HG03457 (cell line): ENCODE measurements at regions not wholly inside any gene's neighbourhood (a gene's known extent, or its start where the extent isn't known, plus 50 kb on each side); places are given as distances from the start of the nearest gene placed in this dataset.

Source experiments
- ATAC-seq: cut with Tn5 transposase; IDR thresholded peaks from one replicate; pipeline ENCODE4 v1.9.1; 2021; ENCODE audit warnings: moderate number of reproducible peaks; ENCODE audit not compliant: unreplicated experiment

GRCh38 chr3:115518100-115518852 lies 105.0 kb upstream of the GAP43 start:
- ATAC-seq = no peak

DNA sequence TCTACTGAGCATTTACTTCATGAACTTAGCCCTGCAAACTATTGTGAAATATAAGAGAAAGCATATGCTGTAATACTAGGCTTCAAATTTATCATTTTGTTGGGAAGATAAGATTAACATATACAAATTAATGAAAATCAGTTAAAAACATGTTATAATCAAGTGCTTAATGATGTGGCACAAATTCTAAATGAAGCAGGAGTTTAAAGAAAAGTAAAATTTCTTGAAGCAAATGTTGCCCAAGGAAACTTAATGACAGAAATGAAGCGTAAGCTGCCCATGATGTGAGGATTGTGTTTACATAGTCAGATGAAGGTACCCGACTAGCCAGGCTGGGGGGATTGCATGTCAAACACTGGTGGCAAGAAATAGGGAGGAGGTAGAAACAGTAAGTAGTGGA lies 103.1 kb upstream of the GAP43 start:
- ATAC-seq = no peak

GRCh38 chr3:115520651-115521245 lies 102.6 kb upstream of the GAP43 start:
- ATAC-seq = no peak

- ATAC-seq = no peak
Observed at GRCh38 chr3:115523458-115523857, 99.9 kb upstream of the GAP43 start.

DNA sequence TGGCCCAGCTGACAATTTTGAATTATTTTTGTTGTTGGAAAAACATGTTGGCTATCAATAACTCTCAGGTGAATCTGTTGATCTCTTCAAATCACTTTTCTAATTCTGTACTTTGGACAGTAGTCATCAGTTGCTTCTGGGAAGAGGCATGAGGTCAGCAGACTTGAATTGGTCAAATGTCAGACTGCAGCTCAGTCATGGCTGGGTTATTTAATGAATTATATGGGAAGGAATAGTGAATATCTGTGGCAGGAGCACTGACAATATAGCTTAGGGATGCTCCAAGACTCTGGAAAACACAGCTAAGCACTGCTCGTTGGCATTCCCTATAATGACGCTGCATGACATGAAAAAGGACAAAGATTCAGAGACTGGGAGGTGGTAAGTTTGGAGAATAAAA lies 98.8 kb upstream of the GAP43 start:
- no peak for ATAC-seq

DNA sequence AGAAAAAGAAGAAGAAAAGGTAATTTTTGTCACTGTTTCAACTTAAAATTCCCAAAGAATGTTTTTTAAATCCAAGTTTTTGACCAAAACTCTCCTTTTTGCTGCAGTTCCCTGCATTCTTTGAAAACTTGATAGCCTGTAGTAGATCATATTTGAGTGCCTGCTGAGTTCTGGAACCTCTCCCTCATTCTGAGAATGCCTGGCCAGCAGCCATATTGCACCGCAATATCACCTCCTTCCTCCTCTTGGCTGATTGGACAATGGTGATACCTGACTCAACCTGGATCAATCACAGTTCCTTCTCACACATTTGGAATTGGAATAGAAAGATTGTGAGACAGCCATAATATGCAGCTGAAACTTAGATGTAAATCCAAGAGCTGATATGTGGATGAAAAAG lies 97.6 kb upstream of the GAP43 start:
- ATAC-seq = no peak

GRCh38 chr3:115533218-115533617 lies 90.1 kb upstream of the GAP43 start:
- no peak for ATAC-seq

- no peak for ATAC-seq
Observed at GRCh38 chr3:115536171-115536570, 87.1 kb upstream of the GAP43 start.

DNA sequence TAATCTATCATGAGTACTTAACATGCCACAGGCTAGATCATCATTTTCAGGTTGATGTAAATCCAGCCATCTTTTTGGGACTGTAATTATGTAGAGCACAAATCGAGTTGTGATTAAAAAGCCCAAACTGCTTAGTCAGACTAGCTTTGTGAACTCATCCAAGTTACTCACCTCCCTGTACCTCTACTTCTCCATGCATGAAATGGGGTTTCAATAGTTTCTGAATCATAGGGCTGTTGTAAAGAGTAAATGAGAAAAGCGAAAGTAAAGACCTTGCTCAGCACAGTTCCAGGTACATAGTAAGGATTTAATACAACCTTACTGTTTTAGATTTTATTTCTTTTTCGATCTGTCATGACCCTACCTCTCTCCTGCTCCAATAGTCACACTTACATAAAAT lies 85.6 kb upstream of the GAP43 start:
- ATAC-seq = no peak

DNA sequence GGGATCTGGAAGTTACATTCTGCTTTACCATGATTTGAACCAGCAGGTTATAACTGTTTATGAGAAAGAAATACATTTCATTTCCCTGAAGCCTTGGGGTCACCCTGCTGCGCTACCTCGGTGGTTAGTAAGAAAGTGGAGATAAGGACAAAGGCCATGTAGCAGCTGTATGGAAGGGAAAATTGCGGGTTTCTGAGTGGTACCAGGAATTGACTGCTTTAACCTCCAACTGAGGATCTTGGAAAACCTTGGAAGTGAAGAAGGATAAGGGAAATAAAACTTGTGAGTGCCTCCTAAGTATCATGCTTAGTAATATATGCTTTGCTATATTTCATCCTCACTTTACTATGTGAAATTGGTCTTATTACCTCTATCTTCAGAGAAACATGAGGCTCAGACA lies 76.1 kb upstream of the GAP43 start:
- no peak for ATAC-seq

- no peak for ATAC-seq
Observed at GRCh38 chr3:115548611-115549010, 74.7 kb upstream of the GAP43 start.

GRCh38 chr3:115549071-115549470 lies 74.2 kb upstream of the GAP43 start:
- ATAC-seq = no peak

DNA sequence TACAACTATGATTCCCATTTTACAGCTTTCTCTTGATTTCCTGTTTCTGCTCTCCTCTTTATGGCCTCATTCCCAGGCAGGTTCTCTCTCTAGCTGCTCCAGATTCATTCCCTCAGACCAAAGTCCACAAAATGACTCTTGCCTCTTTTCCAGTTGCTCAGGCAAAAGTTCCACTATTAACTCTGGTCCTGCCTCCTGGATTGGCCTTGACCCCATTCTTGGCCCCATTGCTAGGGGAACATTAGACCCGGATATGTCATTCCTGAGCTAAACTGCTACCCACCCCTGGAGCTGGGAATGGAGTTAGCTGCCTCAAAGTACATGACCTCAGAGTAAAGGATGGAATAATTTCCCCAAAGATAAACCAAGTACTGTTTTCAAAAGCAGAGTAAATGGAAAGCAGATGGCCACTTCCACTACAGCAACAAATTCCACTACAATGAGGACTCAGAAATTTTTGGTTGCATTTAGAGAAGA lies 73.0 kb upstream of the GAP43 start:
- ATAC-seq = no peak

DNA sequence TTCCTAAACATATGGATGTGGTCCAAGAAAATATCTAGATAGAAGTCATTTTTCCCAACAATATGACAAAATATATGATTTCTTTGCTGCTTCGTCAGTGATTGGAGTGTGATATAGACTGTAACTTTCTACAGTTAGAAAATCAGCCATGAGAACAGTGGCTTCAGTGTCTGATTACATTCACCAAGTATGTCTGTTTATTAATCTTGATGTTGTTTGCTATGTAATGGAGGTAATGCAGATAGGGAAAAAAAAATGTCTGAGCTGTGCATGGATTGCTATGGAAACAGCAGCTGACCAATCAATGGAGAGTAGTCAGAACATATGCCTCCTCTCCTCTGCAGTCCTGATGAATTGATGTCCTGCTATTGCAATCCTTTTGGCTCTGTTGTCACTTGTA lies 72.3 kb upstream of the GAP43 start:
- ATAC-seq = no peak

- no peak for ATAC-seq
Observed at GRCh38 chr3:115552007-115552406, 71.3 kb upstream of the GAP43 start.

- ATAC-seq = no peak
Observed at GRCh38 chr3:115553796-115554486, 69.4 kb upstream of the GAP43 start.

DNA sequence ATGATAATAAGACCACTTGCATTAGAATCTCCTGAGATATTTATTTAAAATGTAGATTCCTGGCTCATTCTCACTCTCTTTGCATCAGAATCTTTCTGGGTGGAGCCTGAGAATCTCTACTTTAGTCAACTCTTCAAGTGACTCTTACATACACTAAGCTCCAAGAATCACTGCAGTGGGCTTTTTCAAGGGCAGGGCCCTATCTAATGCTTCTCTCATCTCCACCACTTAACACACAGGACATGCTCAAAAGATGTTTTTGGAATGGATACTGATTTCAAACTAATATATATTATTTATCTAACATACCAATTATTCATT lies 68.9 kb upstream of the GAP43 start:
- no peak for ATAC-seq

GRCh38 chr3:115562636-115563267 lies 60.6 kb upstream of the GAP43 start:
- ATAC-seq = no peak

DNA sequence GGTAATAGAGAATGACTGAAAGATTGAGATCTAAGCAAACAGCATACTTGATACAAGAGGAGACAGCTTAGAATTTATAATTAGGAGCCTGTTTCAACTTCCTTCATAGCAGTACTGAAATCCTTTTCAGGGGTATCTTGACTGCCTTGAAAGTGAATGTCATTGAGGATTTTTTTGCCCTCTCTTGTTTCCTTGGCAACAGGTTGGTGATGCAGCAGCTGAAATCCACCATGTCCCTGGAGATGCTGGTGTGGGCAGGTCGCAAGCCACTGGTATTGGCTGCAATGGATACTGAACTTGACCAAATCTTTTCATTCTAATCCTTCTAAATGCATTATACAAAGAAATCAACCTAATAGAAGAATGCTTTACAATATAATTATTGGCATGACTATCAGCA lies 59.3 kb upstream of the GAP43 start:
- no peak for ATAC-seq

- ATAC-seq = no peak
Observed at GRCh38 chr3:115571413-115571812, 51.9 kb upstream of the GAP43 start.
